ENCODE measurements at regions not wholly inside any gene's neighbourhood (a gene's known extent, or its start where the extent isn't known, plus 50 kb on each side); places are given as distances from the start of the nearest gene placed in this dataset.

DNA sequence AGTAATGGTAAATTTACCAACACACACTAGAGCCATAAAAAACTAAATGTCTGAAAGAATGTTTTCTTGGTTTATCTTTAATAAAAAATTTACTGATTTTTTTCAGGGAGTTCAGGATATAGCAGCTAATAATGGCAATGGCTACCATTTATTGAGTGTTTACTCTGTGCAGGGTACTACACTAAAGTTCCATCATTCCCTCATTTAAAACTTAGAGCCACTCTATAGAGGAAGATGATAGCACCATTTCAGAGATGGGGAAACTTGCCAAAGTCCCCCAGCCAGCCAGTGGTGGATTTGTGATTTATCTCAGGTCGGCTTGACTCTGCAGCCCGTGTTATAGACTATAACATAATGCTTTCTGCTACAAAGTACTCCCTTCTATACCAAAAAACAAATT is 86.6 kb downstream of the LSMEM1 start:
- TF ChIP-seq RAD21 (IDR thresholded peaks at IDR 0.05; ENCODE audit: low read length) (no peak), FOXJ3 (CRISPR knock-in tag; IDR thresholded peaks at IDR 0.05) (no peak), EP300 (IDR thresholded peaks at IDR 0.05; ENCODE audit: borderline replicate concordance in 1 of 2, low read depth in 1 of 2, low read length in 1 of 2) (no peak), FOXM1 (IDR thresholded peaks at IDR 0.05; ENCODE audit: low read depth) (no peak), MXI1 (IDR thresholded peaks at IDR 0.05; ENCODE audit: low read depth, low read length) (no peak), EZH2phosphoT487 (IDR thresholded peaks at IDR 0.05; ENCODE audit: borderline replicate concordance, low read depth) (no peak), POLR2AphosphoS5 (IDR thresholded peaks at IDR 0.05; ENCODE audit: low read depth, low read length) (no peak), JUND (IDR thresholded peaks at IDR 0.05) (no peak), MEF2A (IDR thresholded peaks at IDR 0.05; ENCODE audit: borderline replicate concordance, low read depth) (no peak), TAF1 (IDR thresholded peaks at IDR 0.05; ENCODE audit: borderline replicate concordance, low read depth, low read length) (no peak), NFIC (IDR thresholded peaks at IDR 0.05; ENCODE audit: borderline replicate concordance) (no peak)
- TF ChIP-seq, protein P1, sequence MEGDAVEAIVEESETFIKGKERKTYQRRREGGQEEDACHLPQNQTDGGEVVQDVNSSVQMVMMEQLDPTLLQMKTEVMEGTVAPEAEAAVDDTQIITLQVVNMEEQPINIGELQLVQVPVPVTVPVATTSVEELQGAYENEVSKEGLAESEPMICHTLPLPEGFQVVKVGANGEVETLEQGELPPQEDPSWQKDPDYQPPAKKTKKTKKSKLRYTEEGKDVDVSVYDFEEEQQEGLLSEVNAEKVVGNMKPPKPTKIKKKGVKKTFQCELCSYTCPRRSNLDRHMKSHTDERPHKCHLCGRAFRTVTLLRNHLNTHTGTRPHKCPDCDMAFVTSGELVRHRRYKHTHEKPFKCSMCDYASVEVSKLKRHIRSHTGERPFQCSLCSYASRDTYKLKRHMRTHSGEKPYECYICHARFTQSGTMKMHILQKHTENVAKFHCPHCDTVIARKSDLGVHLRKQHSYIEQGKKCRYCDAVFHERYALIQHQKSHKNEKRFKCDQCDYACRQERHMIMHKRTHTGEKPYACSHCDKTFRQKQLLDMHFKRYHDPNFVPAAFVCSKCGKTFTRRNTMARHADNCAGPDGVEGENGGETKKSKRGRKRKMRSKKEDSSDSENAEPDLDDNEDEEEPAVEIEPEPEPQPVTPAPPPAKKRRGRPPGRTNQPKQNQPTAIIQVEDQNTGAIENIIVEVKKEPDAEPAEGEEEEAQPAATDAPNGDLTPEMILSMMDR (IDR thresholded peaks at IDR 0.05), result no peak
- TF ChIP-seq, protein P2, sequence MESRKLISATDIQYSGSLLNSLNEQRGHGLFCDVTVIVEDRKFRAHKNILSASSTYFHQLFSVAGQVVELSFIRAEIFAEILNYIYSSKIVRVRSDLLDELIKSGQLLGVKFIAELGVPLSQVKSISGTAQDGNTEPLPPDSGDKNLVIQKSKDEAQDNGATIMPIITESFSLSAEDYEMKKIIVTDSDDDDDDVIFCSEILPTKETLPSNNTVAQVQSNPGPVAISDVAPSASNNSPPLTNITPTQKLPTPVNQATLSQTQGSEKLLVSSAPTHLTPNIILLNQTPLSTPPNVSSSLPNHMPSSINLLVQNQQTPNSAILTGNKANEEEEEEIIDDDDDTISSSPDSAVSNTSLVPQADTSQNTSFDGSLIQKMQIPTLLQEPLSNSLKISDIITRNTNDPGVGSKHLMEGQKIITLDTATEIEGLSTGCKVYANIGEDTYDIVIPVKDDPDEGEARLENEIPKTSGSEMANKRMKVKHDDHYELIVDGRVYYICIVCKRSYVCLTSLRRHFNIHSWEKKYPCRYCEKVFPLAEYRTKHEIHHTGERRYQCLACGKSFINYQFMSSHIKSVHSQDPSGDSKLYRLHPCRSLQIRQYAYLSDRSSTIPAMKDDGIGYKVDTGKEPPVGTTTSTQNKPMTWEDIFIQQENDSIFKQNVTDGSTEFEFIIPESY (IDR thresholded peaks at IDR 0.05; ENCODE audit: borderline replicate concordance, low read depth), result no peak
- TF ChIP-seq, protein P3, sequence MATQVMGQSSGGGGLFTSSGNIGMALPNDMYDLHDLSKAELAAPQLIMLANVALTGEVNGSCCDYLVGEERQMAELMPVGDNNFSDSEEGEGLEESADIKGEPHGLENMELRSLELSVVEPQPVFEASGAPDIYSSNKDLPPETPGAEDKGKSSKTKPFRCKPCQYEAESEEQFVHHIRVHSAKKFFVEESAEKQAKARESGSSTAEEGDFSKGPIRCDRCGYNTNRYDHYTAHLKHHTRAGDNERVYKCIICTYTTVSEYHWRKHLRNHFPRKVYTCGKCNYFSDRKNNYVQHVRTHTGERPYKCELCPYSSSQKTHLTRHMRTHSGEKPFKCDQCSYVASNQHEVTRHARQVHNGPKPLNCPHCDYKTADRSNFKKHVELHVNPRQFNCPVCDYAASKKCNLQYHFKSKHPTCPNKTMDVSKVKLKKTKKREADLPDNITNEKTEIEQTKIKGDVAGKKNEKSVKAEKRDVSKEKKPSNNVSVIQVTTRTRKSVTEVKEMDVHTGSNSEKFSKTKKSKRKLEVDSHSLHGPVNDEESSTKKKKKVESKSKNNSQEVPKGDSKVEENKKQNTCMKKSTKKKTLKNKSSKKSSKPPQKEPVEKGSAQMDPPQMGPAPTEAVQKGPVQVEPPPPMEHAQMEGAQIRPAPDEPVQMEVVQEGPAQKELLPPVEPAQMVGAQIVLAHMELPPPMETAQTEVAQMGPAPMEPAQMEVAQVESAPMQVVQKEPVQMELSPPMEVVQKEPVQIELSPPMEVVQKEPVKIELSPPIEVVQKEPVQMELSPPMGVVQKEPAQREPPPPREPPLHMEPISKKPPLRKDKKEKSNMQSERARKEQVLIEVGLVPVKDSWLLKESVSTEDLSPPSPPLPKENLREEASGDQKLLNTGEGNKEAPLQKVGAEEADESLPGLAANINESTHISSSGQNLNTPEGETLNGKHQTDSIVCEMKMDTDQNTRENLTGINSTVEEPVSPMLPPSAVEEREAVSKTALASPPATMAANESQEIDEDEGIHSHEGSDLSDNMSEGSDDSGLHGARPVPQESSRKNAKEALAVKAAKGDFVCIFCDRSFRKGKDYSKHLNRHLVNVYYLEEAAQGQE (IDR thresholded peaks at IDR 0.05; ENCODE audit: low read depth, low read length), result no peak

Data from SK-N-SH (cell line).